CD4-positive, alpha-beta T cell treated with Interleukin-4 for 4 hours (primary cell): ENCODE measurements at regions not wholly inside any gene's neighbourhood (a gene's known extent, or its start where the extent isn't known, plus 50 kb on each side); places are given as distances from the start of the nearest gene placed in this dataset.

Experiments
- DNase-seq: peaks from one replicate; pipeline ENCODE4 v3.0.0-alpha.2; 2020

DNA sequence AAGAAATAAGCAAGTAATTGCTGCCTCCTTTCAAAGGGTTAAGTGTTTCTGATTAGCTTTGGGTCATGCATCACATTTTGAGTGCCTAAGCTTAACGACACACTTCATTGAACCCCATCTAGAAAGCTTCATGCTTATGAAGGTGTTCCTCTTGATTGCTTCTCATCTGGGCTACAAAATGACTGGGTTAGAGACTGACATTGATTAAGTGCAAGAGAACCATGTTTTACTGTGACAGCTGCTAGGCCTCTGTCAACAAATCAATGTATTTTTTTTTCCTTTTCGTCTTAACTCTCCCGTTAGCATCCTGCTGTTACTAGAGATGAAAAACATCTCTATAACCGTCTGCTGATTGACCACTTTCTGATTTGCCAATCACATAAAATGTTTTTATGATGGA lies 725.0 kb downstream of the TLE1 start:
- DNase-seq: no peak

DNA sequence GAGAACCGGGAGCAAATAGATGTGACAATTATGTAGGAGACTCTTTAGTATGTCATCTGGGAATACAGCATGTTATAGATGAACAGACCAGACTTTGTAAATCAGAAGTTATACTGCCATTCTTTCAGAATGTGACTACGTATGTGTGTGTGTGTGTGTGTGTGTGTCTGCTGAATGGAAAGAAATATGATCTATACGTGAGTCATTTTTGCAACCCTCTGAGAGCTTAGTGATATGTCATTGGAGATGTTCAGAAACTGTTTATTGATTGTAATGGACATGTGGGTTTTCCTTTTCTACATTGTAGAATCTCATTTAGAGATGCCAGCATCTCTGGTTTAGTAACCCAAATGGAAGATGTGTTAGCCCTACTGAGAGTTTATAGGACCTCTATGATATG lies 731.5 kb downstream of the TLE1 start:
- DNase-seq: no peak

DNA sequence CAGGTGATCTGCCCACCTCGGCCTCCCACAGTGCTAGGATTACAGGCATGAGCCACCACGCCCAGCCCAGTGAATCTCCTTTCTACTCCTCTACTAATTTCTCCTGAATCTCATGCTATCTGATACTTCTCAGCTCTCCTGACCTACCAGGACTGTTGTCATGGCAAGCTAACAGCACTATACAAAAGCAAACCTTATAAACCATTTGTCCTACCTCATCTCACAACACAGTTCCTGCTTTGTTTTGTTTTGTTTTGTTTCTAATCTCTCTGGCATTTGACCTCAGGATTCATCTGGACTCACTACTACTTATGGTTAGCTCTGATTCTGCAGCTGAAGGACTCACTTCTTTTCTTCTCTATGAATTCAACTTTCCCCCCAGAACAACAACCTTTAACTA lies 734.8 kb downstream of the TLE1 start:
- DNase-seq: no peak

- no peak for DNase-seq
Measured at GRCh38 chr9:80952363-80952922, 736.9 kb downstream of the TLE1 start.

GRCh38 chr9:80951675-80952074 lies 737.7 kb downstream of the TLE1 start:
- DNase-seq: no peak

GRCh38 chr9:80948876-80949275 lies 740.5 kb downstream of the TLE1 start:
- no peak for DNase-seq

DNA sequence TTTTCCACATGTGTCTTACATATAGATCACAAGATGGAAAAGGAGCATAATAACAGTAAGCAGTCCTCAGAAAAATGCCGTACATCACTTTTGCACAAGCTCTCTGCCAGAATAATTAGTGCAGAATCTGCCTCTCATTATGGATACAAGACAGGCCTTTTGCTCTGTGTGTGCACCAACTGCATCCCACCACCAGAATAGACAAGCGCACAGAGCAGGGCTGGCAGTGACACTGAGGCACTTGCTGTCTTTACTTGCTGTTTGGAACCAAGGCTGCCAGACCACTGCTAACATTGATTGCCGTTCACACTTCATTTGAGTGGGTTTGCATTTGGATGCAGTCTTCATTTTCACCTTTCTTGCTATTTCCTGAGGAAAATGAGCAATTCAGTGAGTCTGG lies 741.3 kb downstream of the TLE1 start:
- DNase-seq: no peak

DNA sequence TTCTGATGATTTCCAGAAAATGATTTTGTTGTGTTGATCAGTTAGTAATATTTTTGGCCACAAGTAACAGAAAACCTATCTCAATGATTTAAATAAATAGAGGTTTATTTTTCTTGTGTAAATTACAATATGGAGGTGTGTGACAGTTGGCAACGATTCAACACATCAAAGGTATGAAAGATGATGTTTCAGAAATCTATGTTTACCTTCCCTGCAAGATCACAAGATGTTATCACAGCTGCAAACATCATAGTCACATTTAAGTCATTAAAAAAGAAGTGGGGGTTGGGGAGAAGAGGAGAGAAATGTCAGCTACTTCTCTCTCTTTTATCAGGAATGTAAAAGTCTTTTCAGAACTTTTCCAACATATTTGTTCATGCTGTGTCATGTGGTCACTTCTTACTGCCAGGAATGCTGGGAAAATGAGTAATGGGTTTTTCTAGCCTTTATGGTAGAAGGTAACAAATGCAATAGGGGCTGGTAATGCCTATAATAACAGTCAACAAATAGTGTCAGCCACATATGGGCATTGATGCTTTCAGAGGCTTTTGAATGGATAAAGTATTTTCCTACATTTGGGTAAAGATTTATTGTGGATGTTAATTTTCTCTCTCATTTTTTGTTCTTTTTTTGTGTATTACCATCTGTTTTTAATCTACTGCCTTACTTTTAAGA lies 742.7 kb downstream of the TLE1 start:
- DNase-seq: no peak

- no peak for DNase-seq
Measured at GRCh38 chr9:80945436-80945835, 743.9 kb downstream of the TLE1 start.

DNA sequence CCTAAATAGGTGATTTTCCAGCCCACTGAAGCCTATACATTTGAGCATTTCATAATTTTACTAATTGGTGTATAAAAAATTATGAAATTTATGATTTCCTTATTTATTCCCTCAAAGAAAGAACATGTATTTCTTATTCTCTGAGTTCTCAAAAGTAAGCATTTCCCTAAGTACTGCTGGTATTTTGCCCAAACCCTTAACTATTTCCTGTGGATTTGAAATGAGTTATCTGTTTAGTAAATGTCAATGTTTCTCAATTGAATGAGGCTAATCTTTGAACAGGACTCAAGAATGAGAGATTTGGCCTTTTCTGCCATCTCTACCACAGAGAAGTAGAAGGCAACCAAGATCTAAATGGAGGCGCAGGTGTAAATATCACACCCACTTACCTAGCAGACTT lies 751.7 kb downstream of the TLE1 start:
- DNase-seq: no peak

DNA sequence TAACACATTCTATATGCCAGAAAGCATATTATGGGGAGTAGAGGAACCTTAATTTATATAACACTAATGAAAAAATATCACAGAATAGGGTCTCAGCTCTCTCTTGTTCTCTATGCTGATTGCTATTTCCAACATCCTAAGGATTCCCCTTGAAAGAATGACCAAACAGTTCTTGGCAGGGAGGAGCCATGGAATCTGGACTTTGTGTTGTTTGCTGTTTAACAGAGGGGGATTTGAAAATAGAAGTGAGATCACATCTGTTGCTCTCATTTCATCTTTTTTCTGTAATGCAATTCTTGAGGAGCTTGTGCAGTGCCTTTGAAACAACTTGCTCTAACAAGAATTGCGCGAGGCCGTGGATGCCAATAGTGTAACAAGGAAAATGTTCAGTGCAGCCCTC lies 755.3 kb downstream of the TLE1 start:
- no peak for DNase-seq

- DNase-seq: no peak
Measured at GRCh38 chr9:80932947-80933780, 756.2 kb downstream of the TLE1 start.

- DNase-seq: no peak
Measured at GRCh38 chr9:80932181-80932580, 757.2 kb downstream of the TLE1 start.

DNA sequence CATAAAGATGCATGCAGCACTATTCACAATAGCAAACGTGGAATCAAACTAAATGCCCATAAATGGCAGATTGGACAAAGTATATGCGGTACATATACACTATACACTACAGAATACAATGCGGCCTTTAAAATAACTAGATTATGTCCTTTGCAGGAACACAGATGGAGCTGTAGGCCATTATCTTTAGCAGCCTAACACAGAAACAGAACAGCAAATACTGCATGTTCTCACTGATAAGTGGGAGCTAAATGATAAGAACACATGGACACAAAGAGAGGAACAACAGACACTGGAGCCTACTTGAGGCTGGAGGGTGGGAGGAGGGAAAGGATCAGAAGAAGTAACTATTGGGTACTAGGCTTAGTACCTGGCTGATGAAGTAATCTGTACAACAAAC lies 758.2 kb downstream of the TLE1 start:
- DNase-seq: no peak

GRCh38 chr9:80928697-80929096 lies 760.6 kb downstream of the TLE1 start:
- no peak for DNase-seq

DNA sequence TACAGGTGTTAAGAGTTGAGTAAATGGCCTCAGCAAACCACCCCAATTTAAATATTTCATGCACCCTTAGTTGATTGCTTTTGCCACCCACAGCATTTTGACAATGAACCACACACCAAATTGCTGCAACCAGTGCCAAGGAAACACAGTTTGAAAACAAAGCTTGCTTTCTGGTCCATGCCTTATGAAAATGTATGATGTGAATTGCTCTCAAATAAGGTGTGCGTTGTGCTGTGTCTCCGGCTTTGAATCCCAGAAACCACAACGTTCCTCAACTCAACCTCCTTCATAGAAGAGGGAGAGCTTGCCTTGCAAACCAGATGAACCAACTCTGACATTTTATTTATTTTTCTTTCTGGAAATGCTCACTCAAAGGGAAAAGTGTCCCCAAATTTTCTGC lies 762.7 kb downstream of the TLE1 start:
- no peak for DNase-seq

GRCh38 chr9:80922544-80922943 lies 766.8 kb downstream of the TLE1 start:
- DNase-seq: no peak

DNA sequence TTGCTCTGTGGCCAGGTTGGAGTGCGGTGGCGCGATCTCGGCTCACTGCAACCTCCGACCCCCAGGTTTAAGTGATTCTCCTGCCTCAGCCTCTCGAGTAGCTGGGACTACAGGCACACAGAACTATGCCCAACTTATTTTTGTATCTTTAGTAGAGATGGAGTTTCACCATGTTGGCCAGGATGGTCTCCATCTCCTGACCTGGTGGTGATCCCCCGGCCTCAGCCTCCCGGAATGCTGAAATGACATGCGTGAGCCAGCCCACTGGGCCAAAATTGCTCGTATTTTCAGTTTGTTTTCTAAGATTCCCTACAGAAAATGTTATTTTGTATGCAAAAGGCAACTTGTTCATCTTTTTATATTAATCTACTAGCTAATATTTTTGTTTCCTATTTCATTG lies 782.6 kb downstream of the TLE1 start:
- no peak for DNase-seq

- DNase-seq: no peak
Measured at GRCh38 chr9:80899208-80899607, 790.1 kb downstream of the TLE1 start.

DNA sequence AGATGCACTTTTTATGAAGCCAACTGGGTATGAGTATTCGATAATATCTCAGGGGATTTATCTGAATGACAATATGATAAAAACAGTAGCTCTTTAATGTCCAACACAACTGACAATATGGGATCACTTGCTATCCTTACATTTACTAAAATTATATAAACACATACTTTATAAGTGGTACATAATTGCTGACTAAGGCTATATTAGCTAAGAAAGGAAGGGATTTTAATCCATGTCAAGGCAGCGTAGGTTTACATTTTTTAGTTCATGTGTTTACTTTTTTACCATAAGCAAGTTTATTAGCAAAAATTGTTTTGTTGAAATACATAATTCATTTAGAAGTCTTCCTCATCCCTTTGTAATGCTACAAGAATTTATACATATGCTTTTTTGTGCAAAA lies 796.2 kb downstream of the TLE1 start:
- DNase-seq: no peak

DNA sequence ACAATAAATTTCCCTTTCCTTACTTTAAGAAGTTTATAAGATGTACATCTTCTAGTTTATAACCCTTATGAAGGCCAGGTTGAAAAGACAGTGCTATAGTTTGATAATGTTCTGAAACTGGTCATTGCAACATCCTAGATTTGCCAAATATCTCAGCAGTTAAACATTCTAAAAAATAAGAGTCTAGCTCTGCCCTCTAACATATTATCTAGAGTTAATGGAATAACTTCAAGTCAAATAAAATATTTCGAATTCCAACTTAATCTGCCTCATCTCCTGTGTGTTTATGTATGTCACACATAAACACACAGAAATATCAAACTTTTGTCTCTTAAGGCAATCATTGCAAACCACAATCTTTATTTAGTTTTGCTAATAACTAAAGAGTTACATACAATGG lies 796.6 kb downstream of the TLE1 start:
- no peak for DNase-seq

- DNase-seq: no peak
Measured at GRCh38 chr9:80890124-80890523, 799.2 kb downstream of the TLE1 start.

GRCh38 chr9:80885894-80886293 lies 803.5 kb downstream of the TLE1 start:
- DNase-seq: no peak

- DNase-seq: no peak
Measured at GRCh38 chr9:80883826-80884579, 805.3 kb downstream of the TLE1 start.
